Breast epithelium (tissue), 4 donors: ENCODE measurements at regions not wholly inside any gene's neighbourhood (a gene's known extent, or its start where the extent isn't known, plus 50 kb on each side); places are given as distances from the start of the nearest gene placed in this dataset.
A peak's percentile ranks its signal among the peaks of the same experiment; 100 is the strongest.

ENCODE experiments used
- DNase-seq, 2 donors: peaks; one replicate each; pipeline ENCODE4 v3.0.0-alpha.2; 2019; ENCODE audit warnings: low spot score in 2 of 2
- H3K27ac ChIP-seq, 2 donors: fragments of 200-600 bp; sonication (generic) in 1 of 2; one replicate each; pipeline ENCODE4 v1.5.1; 2016 to 2019; ENCODE audit warnings: mild to moderate bottlenecking in 1 of 2
- H3K27me3 ChIP-seq, 2 donors: fragments of 200-600 bp; sonication (generic) in 1 of 2; one replicate each; pipeline versions ENCODE4 v1.5.1 to v1.6.0; 2017 to 2019; ENCODE audit warnings: control low read depth in 1 of 2, mild to moderate bottlenecking in 1 of 2
- H3K36me3 ChIP-seq: fragments of 200-600 bp; one replicate; pipeline ENCODE4 v1.5.1; 2019
- H3K4me1 ChIP-seq, 2 donors: fragments of 200-600 bp; sonication (generic); one replicate each; pipeline ENCODE4 v1.5.1; 2016 to 2019; ENCODE audit warnings: control low read depth in 1 of 2
- H3K4me3 ChIP-seq, 3 donors: fragments of 200-600 bp; sonication (generic); 1 replicate in 2 of 3; 2 replicates in 1 of 3; pipeline ENCODE4 v1.5.1; 2016 to 2019; ENCODE audit warnings: mild to moderate bottlenecking in 3 of 3, moderate library complexity in 2 of 3
- H3K9me3 ChIP-seq, 2 donors: fragments of 200-600 bp; sonication (generic) in 1 of 2; one replicate each; pipeline ENCODE4 v1.5.1; 2016 to 2019; ENCODE audit warnings: control low read depth in 1 of 2
- POLR2A ChIP-seq: fragments of 450-650 bp; IDR thresholded peaks from one replicate; pipeline ENCODE4 v1.6.1; 2016; ENCODE audit warnings: antibody characterized with exemption, mild to moderate bottlenecking, moderate library complexity
- POLR2AphosphoS5 ChIP-seq, 3 donors: sonication (generic); formaldehyde crosslinking; IDR thresholded peaks; one replicate each; pipeline ENCODE4 v1.6.1; 2017; ENCODE audit warnings: antibody characterized with exemption in 3 of 3
- intact Hi-C: fragments of 100-400 bp; cut with DNase I; formaldehyde crosslinking; loops from one replicate; pipeline ENCODE4 v1.15.1; 2023; ENCODE audit warnings: low total_unique reads
- TF ChIP-seq, protein P1 (sequence below), 3 donors: fragments of 450-650 bp; IDR thresholded peaks; one replicate each; pipeline ENCODE4 v1.5.1; 2016 to 2017; ENCODE audit warnings: antibody characterized with exemption in 3 of 3, mild to moderate bottlenecking in 3 of 3, moderate library complexity in 3 of 3

DNA sequence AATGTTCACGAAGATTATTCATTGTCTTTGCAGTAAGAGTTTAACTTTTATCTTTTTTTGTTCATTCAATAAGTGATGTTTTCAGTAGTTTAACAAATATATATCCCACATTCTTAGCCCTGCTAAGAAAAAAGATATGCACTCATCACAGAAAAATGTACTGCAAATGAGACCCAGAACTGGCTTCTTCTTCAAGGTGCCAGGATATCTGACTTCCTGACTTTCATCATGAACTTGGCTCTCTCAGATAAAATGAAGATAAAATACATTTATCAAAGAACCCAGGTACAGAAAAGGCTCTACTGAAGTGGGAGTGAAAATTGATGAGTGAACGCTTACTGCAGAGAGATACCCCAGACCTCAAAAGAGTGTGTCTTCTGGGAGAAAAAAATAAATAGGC lies 177.8 kb upstream of the DKK2 start:
- H3K36me3 ChIP-seq: no peaks in the 10 kb centered on the region
- intact Hi-C loops: no loop called here
- no peak for DNase-seq
- H3K27me3 ChIP-seq: no peaks in the 10 kb centered on the region
- H3K4me1 ChIP-seq: no peaks in the 10 kb centered on the region
- no peak overlapping the region for H3K4me3 ChIP-seq
- no peaks in the 10 kb centered on the region for H3K9me3 ChIP-seq
- TF ChIP-seq POLR2A: no peak
- TF ChIP-seq, protein P1, sequence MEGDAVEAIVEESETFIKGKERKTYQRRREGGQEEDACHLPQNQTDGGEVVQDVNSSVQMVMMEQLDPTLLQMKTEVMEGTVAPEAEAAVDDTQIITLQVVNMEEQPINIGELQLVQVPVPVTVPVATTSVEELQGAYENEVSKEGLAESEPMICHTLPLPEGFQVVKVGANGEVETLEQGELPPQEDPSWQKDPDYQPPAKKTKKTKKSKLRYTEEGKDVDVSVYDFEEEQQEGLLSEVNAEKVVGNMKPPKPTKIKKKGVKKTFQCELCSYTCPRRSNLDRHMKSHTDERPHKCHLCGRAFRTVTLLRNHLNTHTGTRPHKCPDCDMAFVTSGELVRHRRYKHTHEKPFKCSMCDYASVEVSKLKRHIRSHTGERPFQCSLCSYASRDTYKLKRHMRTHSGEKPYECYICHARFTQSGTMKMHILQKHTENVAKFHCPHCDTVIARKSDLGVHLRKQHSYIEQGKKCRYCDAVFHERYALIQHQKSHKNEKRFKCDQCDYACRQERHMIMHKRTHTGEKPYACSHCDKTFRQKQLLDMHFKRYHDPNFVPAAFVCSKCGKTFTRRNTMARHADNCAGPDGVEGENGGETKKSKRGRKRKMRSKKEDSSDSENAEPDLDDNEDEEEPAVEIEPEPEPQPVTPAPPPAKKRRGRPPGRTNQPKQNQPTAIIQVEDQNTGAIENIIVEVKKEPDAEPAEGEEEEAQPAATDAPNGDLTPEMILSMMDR (IDR thresholded peaks at IDR 0.05): no peak
- no peak for TF ChIP-seq POLR2AphosphoS5 (IDR thresholded peaks at IDR 0.05)
- no peak overlapping the region for H3K27ac ChIP-seq

DNA sequence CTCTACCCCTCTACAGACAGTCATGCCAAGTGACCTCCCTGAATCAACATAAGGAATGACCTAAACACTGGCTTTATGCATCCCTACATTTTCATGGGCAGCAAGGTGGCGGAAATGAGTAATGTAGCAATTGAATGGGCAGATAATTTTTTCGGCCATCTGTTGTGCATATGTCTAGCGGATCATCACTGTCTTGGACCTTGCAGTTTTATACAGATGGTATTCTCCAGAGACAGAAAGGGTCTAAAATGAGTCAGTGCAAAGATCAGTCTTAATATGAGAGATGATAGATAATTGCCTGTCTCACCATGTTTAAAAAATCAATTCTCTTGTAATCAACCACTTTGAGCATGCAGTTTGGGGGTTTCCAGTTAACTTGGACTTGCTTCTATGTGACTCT lies 177.3 kb upstream of the DKK2 start:
- no peak overlapping the region for H3K27ac ChIP-seq
- DNase-seq: no peak
- no peaks in the 10 kb centered on the region for H3K9me3 ChIP-seq
- H3K4me1 ChIP-seq: no peaks in the 10 kb centered on the region
- TF ChIP-seq POLR2AphosphoS5 (IDR thresholded peaks at IDR 0.05) (no peak), POLR2A (no peak)
- TF ChIP-seq, protein P1 (IDR thresholded peaks at IDR 0.05): no peak
- no peak overlapping the region for H3K4me3 ChIP-seq
- intact Hi-C loops: no loop called here
- H3K27me3 ChIP-seq: no peaks in the 10 kb centered on the region
- no peaks in the 10 kb centered on the region for H3K36me3 ChIP-seq

DNA sequence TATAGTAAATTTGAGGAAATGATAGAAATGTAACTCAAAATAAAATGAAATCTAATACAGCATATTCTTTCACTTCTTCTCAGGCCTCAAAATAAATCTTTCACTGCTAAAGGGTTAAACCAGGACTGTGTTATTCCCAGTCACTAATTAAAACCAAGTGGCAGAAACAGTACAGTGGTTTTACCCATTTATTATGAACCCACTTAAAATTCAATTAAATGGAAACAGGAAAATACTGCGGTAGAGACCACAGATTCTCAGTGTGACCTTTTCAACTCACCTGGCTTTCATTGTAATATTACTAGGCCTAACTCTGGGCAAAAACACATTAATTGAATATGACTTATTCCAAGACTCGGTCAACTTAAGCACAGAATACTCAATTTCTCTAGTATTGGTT lies 176.5 kb upstream of the DKK2 start:
- TF ChIP-seq POLR2AphosphoS5 (IDR thresholded peaks at IDR 0.05) (no peak), POLR2A (no peak)
- TF ChIP-seq, protein P1 (IDR thresholded peaks at IDR 0.05): no peak
- Histone ChIP-seq H3K27ac (no peak overlapping the region), H3K36me3 (no peaks in the 10 kb centered on the region), H3K27me3 (no peaks in the 10 kb centered on the region), H3K4me3 (no peak overlapping the region), H3K9me3 (no peaks in the 10 kb centered on the region), H3K4me1 (no peaks in the 10 kb centered on the region)
- intact Hi-C loops: no loop called here
- DNase-seq: no peak

DNA sequence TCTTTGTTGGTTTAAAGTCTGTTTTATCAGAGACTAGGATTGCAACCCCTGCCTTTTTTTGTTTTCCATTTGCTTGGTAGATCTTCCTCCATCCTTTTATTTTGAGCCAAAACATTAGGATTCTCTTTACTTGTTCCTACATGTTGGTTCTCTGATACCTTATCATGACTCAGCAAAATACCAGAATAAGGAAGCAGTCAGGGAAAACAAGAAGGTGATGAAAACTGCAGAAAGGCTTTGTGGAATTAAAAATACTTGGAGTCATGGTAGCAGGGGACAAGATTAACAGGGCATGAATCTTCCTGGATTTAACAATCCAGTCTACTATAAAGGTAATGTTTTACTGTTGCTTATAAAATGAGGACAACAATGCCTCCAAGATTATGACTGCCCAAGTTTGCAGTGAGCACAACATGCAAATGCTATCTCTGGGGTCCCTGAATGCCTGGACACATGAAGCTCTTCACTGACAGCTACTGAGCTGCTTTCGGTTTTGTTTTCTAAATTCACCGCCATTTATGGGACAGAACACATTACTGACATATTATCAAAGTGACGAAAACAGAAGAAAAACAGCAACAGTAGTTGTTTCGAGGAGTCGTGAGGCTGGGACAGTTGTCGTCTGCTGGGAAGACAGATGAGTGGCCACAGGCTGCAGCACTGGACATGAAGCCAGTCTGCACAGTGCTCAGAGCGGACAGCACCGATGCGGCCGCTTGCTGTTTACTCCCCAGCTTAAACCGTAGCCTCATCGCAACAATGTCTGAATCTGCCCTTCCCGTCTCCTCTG lies 174.5 kb upstream of the DKK2 start:
- intact Hi-C loops: no loop called here
- no peak for DNase-seq
- TF ChIP-seq, protein P1 (IDR thresholded peaks at IDR 0.05): no peak
- no peak for TF ChIP-seq POLR2AphosphoS5 (IDR thresholded peaks at IDR 0.05)
- no peak for TF ChIP-seq POLR2A
- no peaks in the 10 kb centered on the region for H3K9me3 ChIP-seq
- H3K27me3 ChIP-seq: no peaks in the 10 kb centered on the region
- H3K36me3 ChIP-seq: no peaks in the 10 kb centered on the region
- H3K4me1 ChIP-seq: no peaks in the 10 kb centered on the region
- H3K27ac ChIP-seq: no peak overlapping the region
- H3K4me3 ChIP-seq: peak overlapping the region in 1 of 3 donors; percentile 17

DNA sequence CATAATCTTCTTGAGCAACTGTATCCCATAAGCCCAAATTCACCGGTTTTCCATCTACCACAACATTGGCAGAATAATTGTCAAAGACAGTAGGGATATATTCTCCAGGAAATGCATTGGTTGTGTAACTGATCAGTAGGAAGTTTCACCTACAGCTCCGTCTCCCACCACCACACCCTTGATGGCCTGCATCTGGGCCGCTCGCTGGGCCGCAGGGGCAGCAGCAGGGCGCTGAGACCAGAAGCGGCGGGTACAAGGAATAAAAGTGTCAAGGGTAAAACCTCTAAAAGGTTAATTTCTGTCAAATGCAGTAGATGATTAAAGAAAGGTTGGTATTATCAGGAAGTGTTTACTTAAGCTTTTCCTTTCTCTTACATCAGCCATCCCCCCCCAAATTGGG lies 167.6 kb upstream of the DKK2 start:
- TF ChIP-seq POLR2A (no peak), POLR2AphosphoS5 (IDR thresholded peaks at IDR 0.05) (no peak)
- TF ChIP-seq, protein P1 (IDR thresholded peaks at IDR 0.05): no peak
- Histone ChIP-seq H3K27ac (no peak overlapping the region), H3K4me3 (no peak overlapping the region), H3K27me3 (no peaks in the 10 kb centered on the region), H3K9me3 (no peaks in the 10 kb centered on the region), H3K4me1 (no peaks in the 10 kb centered on the region), H3K36me3 (no peaks in the 10 kb centered on the region)
- DNase-seq: no peak
- intact Hi-C loops: no loop called here
